Osteoblast (primary cell): ENCODE measurements at regions not wholly inside any gene's neighbourhood (a gene's known extent, or its start where the extent isn't known, plus 50 kb on each side); places are given as distances from the start of the nearest gene placed in this dataset.

Experiments
- DNase-seq: peaks from one replicate; pipeline ENCODE4 v3.0.0; 2011; ENCODE audit warnings: low spot score, mixed read lengths; ENCODE audit not compliant: insufficient read length; ENCODE audit errors: missing footprints
- H2AFZ ChIP-seq: 2 replicates; pipeline ENCODE4 v1.6.0; 2011; ENCODE audit warnings: mild to moderate bottlenecking, low read length
- H3K27ac ChIP-seq: 2 replicates; pipeline ENCODE4 v1.5.1; 2011; ENCODE audit warnings: mild to moderate bottlenecking, low read depth, low read length, moderate library complexity
- H3K27me3 ChIP-seq: 2 replicates; pipeline ENCODE4 v1.6.0; 2012; ENCODE audit warnings: mild to moderate bottlenecking, control low read depth, inconsistent platforms, low read length, moderate library complexity; ENCODE audit not compliant: insufficient read depth
- H3K36me3 ChIP-seq: 2 replicates; pipeline ENCODE4 v1.5.1; 2011; ENCODE audit warnings: mild to moderate bottlenecking, low read length, control low read depth, moderate library complexity; ENCODE audit not compliant: insufficient read depth
- H3K4me1 ChIP-seq: 2 replicates; pipeline ENCODE4 v1.5.1; 2011; ENCODE audit warnings: mild to moderate bottlenecking, low read length, control low read depth, moderate library complexity; ENCODE audit not compliant: insufficient read depth
- H3K4me2 ChIP-seq: 2 replicates; pipeline ENCODE4 v1.6.0; 2011; ENCODE audit warnings: mild to moderate bottlenecking, low read length; ENCODE audit not compliant: insufficient read depth
- H3K4me3 ChIP-seq: fragments of 200-600 bp; sonication (generic); 3 replicates; pipeline ENCODE4 v1.5.1; 2012; ENCODE audit warnings: mild to moderate bottlenecking, low read length, inconsistent platforms; ENCODE audit not compliant: insufficient read depth
- H3K79me2 ChIP-seq: 2 replicates; pipeline ENCODE4 v1.6.0; 2012; ENCODE audit warnings: mild to moderate bottlenecking, low read length, control low read depth, inconsistent platforms; ENCODE audit not compliant: insufficient read depth
- H3K9me3 ChIP-seq: 2 replicates; pipeline ENCODE4 v1.5.1; 2011; ENCODE audit warnings: low read depth, low read length, control low read depth
- H4K20me1 ChIP-seq: 2 replicates; pipeline ENCODE4 v1.6.0; 2012; ENCODE audit warnings: mild to moderate bottlenecking, low read length, control low read depth; ENCODE audit not compliant: insufficient read depth
- CTCF ChIP-seq: IDR thresholded peaks from 2 replicates; pipeline ENCODE4 v1.5.1; 2011; ENCODE audit warnings: mild to moderate bottlenecking, low read depth, low read length, moderate library complexity; ENCODE audit errors: extremely low read depth

GRCh38 chr18:25650201-25650941, 298.4 kb upstream of the ZNF521 start:
- peak; percentile 51 for DNase-seq
- Histone ChIP-seq H3K27ac (peak overlapping the region; percentile 88), H2AFZ (peak overlapping the region; percentile 21), H3K4me1 (peaks cover 32% of the 10 kb centered on the region), H4K20me1 (no peaks in the 10 kb centered on the region), H3K79me2 (no peaks in the 10 kb centered on the region), H3K4me3 (peak overlapping the region; percentile 26), H3K27me3 (no peaks in the 10 kb centered on the region), H3K36me3 (no peaks in the 10 kb centered on the region), H3K9me3 (no peaks in the 10 kb centered on the region), H3K4me2 (peak overlapping the region; percentile 59)
- TF ChIP-seq CTCF = no peak

GRCh38 chr18:25648716-25649260, 296.8 kb upstream of the ZNF521 start:
- no peaks in the 10 kb centered on the region for H3K36me3 ChIP-seq
- no peak overlapping the region for H2AFZ ChIP-seq
- H3K27me3 ChIP-seq = no peaks in the 10 kb centered on the region
- no peak overlapping the region for H3K4me3 ChIP-seq
- H3K4me1 ChIP-seq = peaks cover 32% of the 10 kb centered on the region
- H3K9me3 ChIP-seq = no peaks in the 10 kb centered on the region
- no peaks in the 10 kb centered on the region for H3K79me2 ChIP-seq
- no peak overlapping the region for H3K4me2 ChIP-seq
- H4K20me1 ChIP-seq = no peaks in the 10 kb centered on the region
- peak overlapping the region; percentile 88 for H3K27ac ChIP-seq
- DNase-seq = peak; percentile 19
- TF ChIP-seq CTCF = no peak

DNA sequence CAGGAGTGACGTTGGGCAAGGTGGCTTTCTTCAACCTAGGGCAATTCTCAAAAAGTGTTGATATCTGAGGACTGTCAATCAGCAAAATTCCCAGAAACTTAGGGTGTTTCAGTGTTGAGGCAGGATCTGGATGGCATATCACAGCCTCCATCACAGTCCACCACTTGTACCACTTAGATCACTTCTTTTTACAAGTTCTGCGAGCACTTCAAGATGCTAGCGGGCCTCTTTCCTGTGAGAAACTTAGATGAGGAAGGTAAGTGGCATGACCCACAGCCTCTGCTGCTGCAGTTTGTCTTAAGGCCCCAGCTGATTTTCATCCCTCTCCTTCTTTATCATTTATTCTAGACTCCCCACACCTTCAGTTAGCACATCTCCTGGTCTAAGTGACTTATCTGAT, 295.4 kb upstream of the ZNF521 start:
- Histone ChIP-seq H3K4me2 (no peak overlapping the region), H3K79me2 (no peaks in the 10 kb centered on the region), H3K9me3 (no peaks in the 10 kb centered on the region), H2AFZ (no peak overlapping the region), H4K20me1 (no peaks in the 10 kb centered on the region), H3K36me3 (no peaks in the 10 kb centered on the region), H3K27ac (no peak overlapping the region), H3K4me1 (peaks cover 32% of the 10 kb centered on the region), H3K27me3 (no peaks in the 10 kb centered on the region), H3K4me3 (no peak overlapping the region)
- no peak for TF ChIP-seq CTCF
- DNase-seq = no peak

GRCh38 chr18:25646971-25647370, 295.0 kb upstream of the ZNF521 start:
- Histone ChIP-seq H3K27ac (no peak overlapping the region), H3K9me3 (no peaks in the 10 kb centered on the region), H3K4me1 (peaks cover 32% of the 10 kb centered on the region), H4K20me1 (no peaks in the 10 kb centered on the region), H3K36me3 (no peaks in the 10 kb centered on the region), H2AFZ (no peak overlapping the region), H3K27me3 (no peaks in the 10 kb centered on the region), H3K4me2 (no peak overlapping the region), H3K79me2 (no peaks in the 10 kb centered on the region), H3K4me3 (no peak overlapping the region)
- no peak for TF ChIP-seq CTCF
- peak; percentile 9 for DNase-seq
